ENCODE measurements at regions not wholly inside any gene's neighbourhood (a gene's known extent, or its start where the extent isn't known, plus 50 kb on each side); places are given as distances from the start of the nearest gene placed in this dataset.

DNA sequence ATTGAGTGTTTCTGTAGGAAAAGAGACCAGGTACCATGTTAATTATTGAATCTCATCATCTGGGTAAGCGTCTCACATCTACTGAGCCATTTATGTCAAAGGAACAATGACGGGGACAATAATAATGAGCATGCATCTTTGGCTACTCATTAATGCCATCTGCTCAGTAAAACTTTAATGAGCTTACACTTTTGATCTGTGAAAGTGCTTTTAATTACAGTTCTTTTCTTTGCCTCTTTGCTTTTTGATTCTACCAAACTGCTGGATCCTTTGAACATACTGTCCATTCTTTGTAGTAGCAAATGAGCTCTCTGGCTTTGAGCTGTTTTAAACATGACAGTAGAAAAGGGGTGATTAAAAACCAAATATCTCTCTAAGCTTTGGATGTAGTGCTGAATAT is 181.2 kb upstream of the IVNS1ABP start:
- TF ChIP-seq, protein P1, sequence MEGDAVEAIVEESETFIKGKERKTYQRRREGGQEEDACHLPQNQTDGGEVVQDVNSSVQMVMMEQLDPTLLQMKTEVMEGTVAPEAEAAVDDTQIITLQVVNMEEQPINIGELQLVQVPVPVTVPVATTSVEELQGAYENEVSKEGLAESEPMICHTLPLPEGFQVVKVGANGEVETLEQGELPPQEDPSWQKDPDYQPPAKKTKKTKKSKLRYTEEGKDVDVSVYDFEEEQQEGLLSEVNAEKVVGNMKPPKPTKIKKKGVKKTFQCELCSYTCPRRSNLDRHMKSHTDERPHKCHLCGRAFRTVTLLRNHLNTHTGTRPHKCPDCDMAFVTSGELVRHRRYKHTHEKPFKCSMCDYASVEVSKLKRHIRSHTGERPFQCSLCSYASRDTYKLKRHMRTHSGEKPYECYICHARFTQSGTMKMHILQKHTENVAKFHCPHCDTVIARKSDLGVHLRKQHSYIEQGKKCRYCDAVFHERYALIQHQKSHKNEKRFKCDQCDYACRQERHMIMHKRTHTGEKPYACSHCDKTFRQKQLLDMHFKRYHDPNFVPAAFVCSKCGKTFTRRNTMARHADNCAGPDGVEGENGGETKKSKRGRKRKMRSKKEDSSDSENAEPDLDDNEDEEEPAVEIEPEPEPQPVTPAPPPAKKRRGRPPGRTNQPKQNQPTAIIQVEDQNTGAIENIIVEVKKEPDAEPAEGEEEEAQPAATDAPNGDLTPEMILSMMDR (IDR thresholded peaks at IDR 0.05; ENCODE audit: extremely low read depth in 1 of 2, insufficient read depth in 1 of 2, low read depth in 1 of 2, low read length in 2 of 2), result no peak
- TF ChIP-seq, protein P2, sequence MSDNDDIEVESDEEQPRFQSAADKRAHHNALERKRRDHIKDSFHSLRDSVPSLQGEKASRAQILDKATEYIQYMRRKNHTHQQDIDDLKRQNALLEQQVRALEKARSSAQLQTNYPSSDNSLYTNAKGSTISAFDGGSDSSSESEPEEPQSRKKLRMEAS (IDR thresholded peaks at IDR 0.05; ENCODE audit: insufficient read depth, insufficient read length), result no peak

Measured in endothelial cell of umbilical vein (primary cell).